GM21515 (cell line): ENCODE measurements at regions not wholly inside any gene's neighbourhood (a gene's known extent, or its start where the extent isn't known, plus 50 kb on each side); places are given as distances from the start of the nearest gene placed in this dataset.
A peak's percentile ranks its signal among the peaks of the same experiment; 100 is the strongest.

Experiments
- ATAC-seq: cut with Tn5 transposase; IDR thresholded peaks from one replicate; pipeline ENCODE4 v1.9.1; 2021; ENCODE audit not compliant: unreplicated experiment

DNA sequence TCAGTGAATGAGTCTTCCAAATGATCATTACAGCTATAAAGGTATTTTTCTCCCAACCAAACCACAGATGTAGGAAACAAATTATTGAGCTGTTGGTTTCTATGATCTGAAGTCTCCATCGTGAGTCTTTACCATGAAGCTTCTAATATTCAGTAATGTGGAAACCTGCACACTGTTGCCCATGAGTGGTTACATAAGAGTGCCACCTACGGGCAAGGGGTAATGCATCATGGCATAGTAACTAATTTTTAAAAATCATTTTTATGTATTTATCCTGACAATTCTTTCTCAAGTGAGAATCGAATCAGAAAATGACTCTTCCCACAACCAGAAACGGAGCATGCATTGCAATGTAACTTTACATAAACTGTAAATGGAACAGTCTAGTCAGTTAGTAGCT lies 282.5 kb upstream of the SMARCA2 start:
- ATAC-seq, result no peak

DNA sequence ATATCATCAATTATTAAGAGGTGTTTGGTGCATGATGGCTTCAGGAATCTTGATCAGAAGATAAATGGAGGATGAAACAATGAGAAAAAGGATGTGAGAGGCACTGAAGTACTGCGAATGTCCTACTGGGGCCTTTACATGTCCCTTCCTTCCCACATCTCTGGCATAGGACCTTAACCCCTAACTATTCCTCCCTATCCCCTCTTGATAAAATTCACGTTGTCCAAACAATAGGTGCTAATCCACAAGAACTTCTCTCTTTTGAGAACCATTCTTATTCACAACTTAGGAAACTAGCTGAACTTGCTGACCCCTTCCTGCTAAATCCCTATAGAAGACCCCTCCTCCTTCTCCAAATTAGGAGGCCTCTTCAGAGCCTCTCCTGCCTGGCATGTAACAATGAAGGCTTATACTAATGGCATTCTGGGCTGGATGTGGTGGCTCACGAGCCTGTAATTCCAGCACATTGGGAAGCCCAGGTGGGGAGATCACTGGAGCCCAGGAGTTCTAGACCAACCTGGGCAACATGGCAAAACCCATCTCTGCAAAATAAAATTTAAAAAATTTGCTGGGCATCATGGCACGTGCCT lies 276.5 kb upstream of the SMARCA2 start:
- no peak for ATAC-seq

GRCh38 chr9:1743121-1743960 lies 271.8 kb upstream of the SMARCA2 start:
- ATAC-seq, result no peak

- no peak for ATAC-seq
Observed at GRCh38 chr9:1745980-1746379, 269.2 kb upstream of the SMARCA2 start.

- ATAC-seq, result no peak
Observed at GRCh38 chr9:1747417-1747967, 267.7 kb upstream of the SMARCA2 start.

DNA sequence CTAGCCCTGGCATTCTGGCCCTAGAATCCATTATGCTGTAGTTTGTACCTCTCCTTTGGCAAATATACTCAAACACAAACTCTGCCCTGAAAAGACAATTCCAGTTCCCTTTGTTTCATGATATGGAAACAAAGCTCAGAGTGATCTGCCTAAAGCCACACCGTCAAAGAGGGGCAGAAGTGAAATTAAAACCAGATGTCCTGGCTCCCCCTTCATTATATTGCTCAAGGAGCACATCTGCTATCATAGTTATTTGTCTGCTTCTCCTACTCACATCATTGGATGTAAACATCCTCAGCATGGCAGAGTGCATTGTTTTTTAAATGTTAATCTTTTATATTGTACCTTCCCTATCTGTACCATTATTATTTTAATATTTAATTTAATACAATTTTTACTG lies 266.7 kb upstream of the SMARCA2 start:
- no peak for ATAC-seq

- ATAC-seq, result no peak
Observed at GRCh38 chr9:1757186-1757585, 258.0 kb upstream of the SMARCA2 start.

DNA sequence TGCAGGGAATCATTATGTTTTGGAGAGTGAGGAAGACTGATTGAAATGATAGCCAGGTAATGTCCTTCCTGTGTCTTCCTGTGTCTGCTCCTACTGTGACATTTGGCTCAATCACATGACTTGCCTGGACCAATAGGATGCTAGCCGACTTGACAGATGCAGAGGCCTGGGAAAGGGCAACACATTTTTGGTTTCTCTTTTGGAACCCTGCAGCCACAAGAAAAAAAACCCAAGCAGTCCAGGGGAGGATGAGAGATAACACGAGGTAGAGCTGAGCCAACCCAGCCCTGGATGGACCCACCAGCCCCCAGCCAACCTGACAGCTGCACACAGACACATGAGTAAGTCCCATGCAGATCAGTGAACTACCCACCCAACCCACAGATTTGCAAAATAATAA lies 256.1 kb upstream of the SMARCA2 start:
- ATAC-seq, result peak; percentile 91

- ATAC-seq, result no peak
Observed at GRCh38 chr9:1759771-1760300, 255.3 kb upstream of the SMARCA2 start.

- ATAC-seq, result no peak
Observed at GRCh38 chr9:1761807-1762206, 253.3 kb upstream of the SMARCA2 start.

- ATAC-seq, result no peak
Observed at GRCh38 chr9:1766042-1766441, 249.1 kb upstream of the SMARCA2 start.

GRCh38 chr9:1768561-1768960 lies 246.6 kb upstream of the SMARCA2 start:
- ATAC-seq, result no peak

DNA sequence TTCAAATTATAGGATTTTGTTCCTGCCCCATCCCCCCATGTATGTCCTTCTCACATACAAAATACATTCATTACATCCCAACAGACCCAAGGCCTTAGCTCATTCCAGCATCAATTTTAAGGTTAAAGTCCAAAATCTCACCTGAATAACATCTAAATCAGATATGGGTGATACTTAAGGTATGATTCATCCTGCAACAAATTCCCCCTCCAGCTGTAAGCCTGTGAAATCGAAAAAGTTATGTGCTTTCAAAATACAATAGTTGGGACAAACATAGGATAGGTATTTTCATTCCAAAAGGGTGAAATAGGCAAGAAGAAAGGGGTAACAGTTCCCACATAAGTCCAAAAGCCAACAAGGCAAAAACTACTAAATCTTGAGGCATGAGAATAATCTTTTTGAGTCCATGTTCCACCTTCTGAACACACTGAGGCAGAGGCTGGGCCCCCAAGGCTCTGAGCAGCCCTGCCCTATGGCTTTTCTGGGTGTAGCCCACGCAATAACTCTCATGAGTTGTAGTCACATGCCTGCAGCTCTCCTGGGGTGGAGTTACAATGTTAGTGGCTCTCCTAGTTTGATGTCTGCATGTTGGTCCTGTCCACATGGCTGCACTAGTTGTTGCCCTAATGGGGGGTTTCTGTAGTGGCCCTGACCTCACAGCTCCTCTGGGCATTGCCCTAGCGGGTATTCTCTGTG lies 243.9 kb upstream of the SMARCA2 start:
- ATAC-seq, result no peak

DNA sequence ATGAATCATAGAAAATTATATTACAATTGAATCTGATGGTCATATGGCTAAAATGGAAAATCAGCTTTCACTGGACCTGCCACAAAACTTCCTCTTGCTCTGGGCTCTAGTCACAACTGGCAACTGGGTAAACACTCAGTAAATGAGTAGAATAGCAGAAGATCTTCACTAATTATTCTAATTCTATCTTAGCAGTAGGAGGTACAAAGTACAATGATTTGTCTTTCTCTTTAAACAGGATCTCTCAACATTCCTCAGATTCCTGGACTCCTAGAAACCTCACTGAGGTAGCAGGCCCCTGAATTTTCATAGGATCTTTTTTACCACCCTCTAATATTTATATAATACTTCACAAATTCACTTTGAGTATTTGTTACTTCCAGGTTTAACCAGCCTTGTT lies 239.9 kb upstream of the SMARCA2 start:
- ATAC-seq, result no peak

DNA sequence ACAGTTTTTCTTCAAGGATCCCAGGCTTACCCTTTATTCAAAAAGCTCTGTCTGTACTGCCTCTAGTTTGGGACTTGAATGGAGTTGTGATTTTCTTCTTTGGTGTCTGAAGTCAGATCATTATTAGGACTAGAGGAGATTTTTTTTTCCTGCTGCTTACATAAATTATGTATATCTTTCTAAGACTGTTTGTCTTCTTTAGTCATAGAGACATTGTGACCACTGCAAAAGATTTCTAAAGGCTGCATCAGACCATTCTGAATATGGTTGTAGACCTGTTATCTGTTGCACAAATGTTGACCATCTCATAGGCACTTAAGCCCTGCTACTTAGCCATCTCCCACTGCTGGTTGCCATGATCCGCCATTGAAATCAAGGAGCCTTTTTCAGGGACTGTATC lies 238.5 kb upstream of the SMARCA2 start:
- ATAC-seq, result no peak

- no peak for ATAC-seq
Observed at GRCh38 chr9:1791191-1791590, 224.0 kb upstream of the SMARCA2 start.

- no peak for ATAC-seq
Observed at GRCh38 chr9:1794547-1795270, 220.4 kb upstream of the SMARCA2 start.

DNA sequence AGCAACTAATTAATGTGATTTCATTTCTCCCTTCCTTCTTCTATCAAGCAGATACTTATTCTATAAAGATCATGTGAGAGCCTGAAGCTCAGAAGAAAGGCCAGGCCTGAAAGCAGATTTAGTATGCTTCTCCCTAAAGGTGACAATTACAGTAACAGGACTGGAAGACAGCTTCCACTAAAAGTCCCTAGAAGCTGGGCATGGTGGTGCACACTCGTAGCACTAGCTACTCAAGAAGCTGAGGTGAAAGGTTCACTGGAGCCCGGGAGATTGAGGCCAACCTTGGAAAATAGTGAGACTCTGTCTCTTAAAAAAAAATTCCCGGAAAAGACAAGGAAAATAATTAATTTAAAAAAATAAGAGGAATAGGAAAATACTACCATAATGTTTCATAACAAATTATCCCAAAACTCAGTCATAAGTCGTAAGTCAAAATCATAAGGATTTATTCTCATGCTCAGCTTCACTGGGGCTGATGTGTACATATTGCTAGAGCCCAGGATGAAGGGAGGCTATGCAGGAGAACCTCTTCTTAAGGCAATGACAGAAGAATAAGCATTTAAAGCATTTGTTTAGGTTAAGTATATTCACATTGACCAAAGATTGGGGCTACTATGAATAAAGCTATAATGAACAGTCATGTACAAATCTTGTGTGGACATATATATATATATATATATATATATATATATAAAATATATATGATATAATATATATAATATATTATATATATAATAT lies 210.8 kb upstream of the SMARCA2 start:
- ATAC-seq, result no peak

DNA sequence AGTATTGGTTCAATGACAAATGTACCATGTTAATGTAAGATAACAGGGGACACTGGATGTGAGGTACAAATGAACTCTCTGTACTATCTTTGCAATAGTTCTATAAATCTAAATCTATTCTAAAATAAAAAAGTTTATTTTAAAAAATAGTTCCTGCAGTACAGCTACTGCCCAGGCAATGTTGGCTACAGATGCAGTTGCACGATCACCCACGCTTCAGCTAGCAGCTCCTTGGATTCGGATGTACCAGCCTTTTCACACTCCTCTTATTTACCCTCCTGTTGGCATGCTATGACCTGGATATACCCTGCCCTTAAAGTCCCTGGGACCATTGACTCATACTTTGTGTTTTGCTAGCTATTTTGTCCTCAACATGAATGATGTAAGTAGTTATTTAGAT lies 185.4 kb upstream of the SMARCA2 start:
- ATAC-seq, result no peak

GRCh38 chr9:1832960-1833359 lies 182.2 kb upstream of the SMARCA2 start:
- ATAC-seq, result no peak
